GM19463 (cell line): ENCODE measurements at regions not wholly inside any gene's neighbourhood (a gene's known extent, or its start where the extent isn't known, plus 50 kb on each side); places are given as distances from the start of the nearest gene placed in this dataset.

Experiments
- ATAC-seq: cut with Tn5 transposase; IDR thresholded peaks from one replicate; pipeline ENCODE4 v1.9.1; 2021; ENCODE audit warnings: mild to moderate bottlenecking, moderate library complexity; ENCODE audit not compliant: unreplicated experiment

GRCh38 chr4:166259081-166259480 is 386.0 kb downstream of the TLL1 start:
- ATAC-seq, result no peak

- ATAC-seq, result no peak
Measured at GRCh38 chr4:166274136-166274761, 401.2 kb downstream of the TLL1 start.

- no peak for ATAC-seq
Measured at GRCh38 chr4:166274775-166275174, 401.7 kb downstream of the TLL1 start.

- no peak for ATAC-seq
Measured at GRCh38 chr4:166277401-166277800, 404.4 kb downstream of the TLL1 start.

- no peak for ATAC-seq
Measured at GRCh38 chr4:166277853-166278252, 404.8 kb downstream of the TLL1 start.

GRCh38 chr4:166279261-166279660 is 406.2 kb downstream of the TLL1 start:
- ATAC-seq, result no peak

- ATAC-seq, result no peak
Measured at GRCh38 chr4:166280642-166281041, 407.6 kb downstream of the TLL1 start.

- no peak for ATAC-seq
Measured at GRCh38 chr4:166282081-166282770, 409.2 kb downstream of the TLL1 start.

- ATAC-seq, result no peak
Measured at GRCh38 chr4:166284221-166284620, 411.2 kb downstream of the TLL1 start.

GRCh38 chr4:166290426-166290825 is 417.4 kb downstream of the TLL1 start:
- ATAC-seq, result no peak

- no peak for ATAC-seq
Measured at GRCh38 chr4:166293556-166293955, 420.5 kb downstream of the TLL1 start.

GRCh38 chr4:166301266-166301665 is 428.2 kb downstream of the TLL1 start:
- ATAC-seq, result no peak

- no peak for ATAC-seq
Measured at GRCh38 chr4:166308647-166309046, 435.6 kb downstream of the TLL1 start.

- ATAC-seq, result no peak
Measured at GRCh38 chr4:166309286-166309685, 436.2 kb downstream of the TLL1 start.

GRCh38 chr4:166311169-166311568 is 438.1 kb downstream of the TLL1 start:
- no peak for ATAC-seq

GRCh38 chr4:166312166-166312565 is 439.1 kb downstream of the TLL1 start:
- ATAC-seq, result no peak

GRCh38 chr4:166314902-166315301 is 441.9 kb downstream of the TLL1 start:
- no peak for ATAC-seq

- ATAC-seq, result no peak
Measured at GRCh38 chr4:166315721-166316467, 442.9 kb downstream of the TLL1 start.

- ATAC-seq, result peak; percentile 41
Measured at GRCh38 chr4:166318810-166319525, 445.9 kb downstream of the TLL1 start.

GRCh38 chr4:166323250-166323649 is 450.2 kb downstream of the TLL1 start:
- ATAC-seq, result no peak

GRCh38 chr4:166324321-166324720 is 451.3 kb downstream of the TLL1 start:
- ATAC-seq, result peak; percentile 68
